ENCODE measurements at regions not wholly inside any gene's neighbourhood (a gene's known extent, or its start where the extent isn't known, plus 50 kb on each side); places are given as distances from the start of the nearest gene placed in this dataset.

GRCh38 chr14:100439781-100440180 is 116.6 kb downstream of the SLC25A47 start:
- no peak for DNase-seq (ENCODE audit: low spot score)

- DNase-seq (ENCODE audit: low spot score) = peak; percentile 6
Measured at GRCh38 chr14:100440207-100440631, 117.1 kb downstream of the SLC25A47 start.

GRCh38 chr14:100440758-100441203 is 117.6 kb downstream of the SLC25A47 start:
- DNase-seq (ENCODE audit: low spot score) = peak; percentile 6

- DNase-seq (ENCODE audit: low spot score) = no peak
Measured at GRCh38 chr14:100441271-100441947, 118.3 kb downstream of the SLC25A47 start.

GRCh38 chr14:100442036-100442435 is 118.9 kb downstream of the SLC25A47 start:
- DNase-seq (ENCODE audit: low spot score) = no peak

- no peak for DNase-seq (ENCODE audit: low spot score)
Measured at GRCh38 chr14:100442498-100443490, 119.7 kb downstream of the SLC25A47 start.

- no peak for DNase-seq (ENCODE audit: low spot score)
Measured at GRCh38 chr14:100443603-100444002, 120.5 kb downstream of the SLC25A47 start.

GRCh38 chr14:100445436-100446088 is 122.4 kb downstream of the SLC25A47 start:
- no peak for DNase-seq (ENCODE audit: low spot score)

GRCh38 chr14:100446572-100446971 is 123.4 kb downstream of the SLC25A47 start:
- DNase-seq (ENCODE audit: low spot score) = no peak

GRCh38 chr14:100448376-100448775 is 125.2 kb downstream of the SLC25A47 start:
- no peak for DNase-seq (ENCODE audit: low spot score)

GRCh38 chr14:100449225-100449987 is 126.3 kb downstream of the SLC25A47 start:
- no peak for DNase-seq (ENCODE audit: low spot score)

GRCh38 chr14:100450049-100450448 is 126.9 kb downstream of the SLC25A47 start:
- no peak for DNase-seq (ENCODE audit: low spot score)

GRCh38 chr14:100450736-100451135 is 127.6 kb downstream of the SLC25A47 start:
- no peak for DNase-seq (ENCODE audit: low spot score)

GRCh38 chr14:100451264-100451663 is 128.1 kb downstream of the SLC25A47 start:
- no peak for DNase-seq (ENCODE audit: low spot score)

- no peak for DNase-seq (ENCODE audit: low spot score)
Measured at GRCh38 chr14:100453930-100454329, 130.8 kb downstream of the SLC25A47 start.

GRCh38 chr14:100454437-100454836 is 131.3 kb downstream of the SLC25A47 start:
- no peak for DNase-seq (ENCODE audit: low spot score)

- no peak for DNase-seq (ENCODE audit: low spot score)
Measured at GRCh38 chr14:100463937-100464336, 123.3 kb downstream of the BEGAIN start.

- no peak for DNase-seq (ENCODE audit: low spot score)
Measured at GRCh38 chr14:100466111-100466856, 120.9 kb downstream of the BEGAIN start.

GRCh38 chr14:100467046-100467750 is 120.0 kb downstream of the BEGAIN start:
- DNase-seq (ENCODE audit: low spot score) = no peak

GRCh38 chr14:100467939-100468338 is 119.3 kb downstream of the BEGAIN start:
- no peak for DNase-seq (ENCODE audit: low spot score)

All from hematopoietic multipotent progenitor cell treated with erythropoietin and hydrocortisone succinate and interleukin-3 and kit ligand, for 15 days (in vitro differentiated cells).